Activated T-helper 2 cell treated with anti-CD3 and anti-CD28 coated beads, Interferon-gamma antibody, Interleukin-2, Interleukin-4, amounts not matched to agents 10 μg/mL and 5 μg/mL and 100 μg/mL, durations not matched to agents 14 hours and 24 hours and 36 hours (primary cell): ENCODE measurements at regions not wholly inside any gene's neighbourhood (a gene's known extent, or its start where the extent isn't known, plus 50 kb on each side); places are given as distances from the start of the nearest gene placed in this dataset.

Source experiments
- DNase-seq: peaks from one replicate; pipeline ENCODE4 v3.0.0; 2021; ENCODE audit warnings: low spot score
- H3K27ac Mint-ChIP-seq: one replicate; pipeline ENCODE4 v1.8.0; 2021; ENCODE audit warnings: mixed read lengths
- H3K27me3 Mint-ChIP-seq: one replicate; pipeline ENCODE4 v1.8.0; 2021; ENCODE audit warnings: low read depth, mixed read lengths
- H3K36me3 Mint-ChIP-seq: one replicate; pipeline ENCODE4 v1.8.0; 2021; ENCODE audit warnings: low read depth, mixed read lengths
- H3K4me1 Mint-ChIP-seq: one replicate; pipeline ENCODE4 v1.8.0; 2021; ENCODE audit warnings: low read depth, mixed read lengths
- H3K4me3 Mint-ChIP-seq: one replicate; pipeline ENCODE4 v1.8.0; 2021; ENCODE audit warnings: low read depth, mild to moderate bottlenecking, moderate library complexity, mixed read lengths
- H3K9me3 Mint-ChIP-seq: one replicate; pipeline ENCODE4 v1.8.0; 2021; ENCODE audit warnings: mixed read lengths
- intact Hi-C: fragments of 100-400 bp; cut with micrococcal nuclease; formaldehyde crosslinking; loops from one replicate; pipeline ENCODE4 v1.15.1; 2023

- Mint-ChIP-seq H3K4me3 (no peak overlapping the region), H3K36me3 (no peaks in the 10 kb centered on the region), H3K4me1 (no peaks in the 10 kb centered on the region), H3K27ac (no peak overlapping the region), H3K27me3 (no peaks in the 10 kb centered on the region), H3K9me3 (peaks cover 4% of the 10 kb centered on the region)
- intact Hi-C loops = no loop called here
- no peak for DNase-seq
Measured at GRCh38 chr4:130573742-130574141, 1477.8 kb downstream of the C4orf33 start.

DNA sequence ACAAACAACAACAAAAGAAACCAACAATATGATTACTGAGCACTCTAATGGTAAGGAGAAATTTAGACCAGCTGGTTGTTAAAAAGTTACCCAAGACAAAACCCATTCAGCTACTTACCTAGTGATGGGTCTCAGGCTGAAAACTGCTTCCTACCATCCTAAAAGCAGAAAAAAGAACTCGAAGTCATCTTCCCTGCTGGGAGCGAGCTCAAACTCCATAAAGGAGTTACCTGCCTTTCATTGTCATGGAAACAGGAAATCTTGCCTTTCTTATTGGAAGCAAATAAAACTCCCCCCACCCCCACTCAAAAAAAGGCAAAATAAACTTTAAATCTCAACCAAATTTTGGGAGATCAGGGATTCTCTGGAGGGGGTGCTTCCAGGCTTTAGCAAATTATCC is 1478.3 kb downstream of the C4orf33 start:
- no peaks in the 10 kb centered on the region for H3K4me1 Mint-ChIP-seq
- peaks cover 4% of the 10 kb centered on the region for H3K9me3 Mint-ChIP-seq
- intact Hi-C loops = no loop called here
- DNase-seq = no peak
- H3K36me3 Mint-ChIP-seq = no peaks in the 10 kb centered on the region
- no peak overlapping the region for H3K27ac Mint-ChIP-seq
- no peaks in the 10 kb centered on the region for H3K27me3 Mint-ChIP-seq
- no peak overlapping the region for H3K4me3 Mint-ChIP-seq

GRCh38 chr4:130576218-130576617 is 1480.3 kb downstream of the C4orf33 start:
- no peak overlapping the region for H3K4me3 Mint-ChIP-seq
- no peaks in the 10 kb centered on the region for H3K27me3 Mint-ChIP-seq
- no peak for DNase-seq
- no peaks in the 10 kb centered on the region for H3K36me3 Mint-ChIP-seq
- H3K9me3 Mint-ChIP-seq = peaks cover 9% of the 10 kb centered on the region
- no peaks in the 10 kb centered on the region for H3K4me1 Mint-ChIP-seq
- H3K27ac Mint-ChIP-seq = no peak overlapping the region
- intact Hi-C loops = no loop called here

DNA sequence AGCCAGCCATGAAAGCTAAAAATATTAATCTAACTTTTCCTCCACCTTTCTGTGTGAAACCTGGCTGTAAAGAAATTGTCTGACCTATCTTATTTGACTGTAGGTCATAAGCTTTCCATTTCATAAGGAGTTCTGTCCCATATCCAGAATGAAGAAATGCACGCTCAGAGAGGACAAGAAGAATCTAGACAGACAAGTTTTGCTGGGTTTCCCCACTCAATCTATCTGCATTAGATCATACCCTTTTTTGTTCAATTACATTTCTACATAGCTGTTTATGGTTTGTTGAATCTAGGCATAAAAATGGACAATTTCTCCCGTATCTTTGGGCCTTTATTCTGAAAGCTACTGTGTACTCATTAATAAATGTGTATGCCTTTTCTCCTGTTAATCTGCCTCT is 1495.1 kb downstream of the C4orf33 start:
- H3K36me3 Mint-ChIP-seq = no peaks in the 10 kb centered on the region

GRCh38 chr4:130600706-130601105 is 1504.8 kb downstream of the C4orf33 start:
- H3K4me1 Mint-ChIP-seq = no peaks in the 10 kb centered on the region
- H3K9me3 Mint-ChIP-seq = peaks cover 3% of the 10 kb centered on the region
- DNase-seq = no peak
- no peak overlapping the region for H3K4me3 Mint-ChIP-seq
- intact Hi-C loops = no loop called here
- H3K27ac Mint-ChIP-seq = no peak overlapping the region
- H3K27me3 Mint-ChIP-seq = no peaks in the 10 kb centered on the region
- H3K36me3 Mint-ChIP-seq = no peaks in the 10 kb centered on the region

More for the DNA sequence above, 1495.1 kb downstream of the C4orf33 start:
- Mint-ChIP-seq H3K27ac (no peak overlapping the region), H3K4me3 (no peak overlapping the region), H3K27me3 (no peaks in the 10 kb centered on the region), H3K4me1 (no peaks in the 10 kb centered on the region), H3K9me3 (peaks cover 3% of the 10 kb centered on the region)
- DNase-seq = no peak
- intact Hi-C loops = no loop called here

GRCh38 chr4:130603043-130603442 is 1507.1 kb downstream of the C4orf33 start:
- Mint-ChIP-seq H3K27ac (no peak overlapping the region), H3K9me3 (no peaks in the 10 kb centered on the region), H3K4me3 (no peak overlapping the region), H3K4me1 (no peaks in the 10 kb centered on the region), H3K27me3 (no peaks in the 10 kb centered on the region), H3K36me3 (no peaks in the 10 kb centered on the region)
- DNase-seq = no peak
- intact Hi-C loops = no loop called here

DNA sequence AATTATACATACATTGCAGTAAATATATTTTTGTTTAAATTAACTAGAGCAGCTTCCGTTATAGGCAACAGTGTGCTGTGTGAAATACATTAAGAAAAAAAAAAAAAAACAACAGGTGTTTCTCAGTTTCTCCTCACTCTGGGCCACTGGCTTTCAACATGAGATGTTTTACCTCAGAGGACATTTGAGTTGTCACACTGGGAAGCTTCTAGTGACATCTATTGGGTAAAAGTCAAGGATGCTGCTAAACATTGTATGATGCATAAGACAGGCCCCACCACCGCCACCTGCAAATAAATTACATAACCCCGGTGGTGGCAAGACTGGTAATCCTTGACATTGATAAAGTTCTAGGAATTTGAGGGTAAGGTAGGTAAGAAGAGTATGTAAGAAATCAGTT is 1512.2 kb downstream of the C4orf33 start:
- H3K9me3 Mint-ChIP-seq = no peaks in the 10 kb centered on the region
- H3K4me3 Mint-ChIP-seq = no peak overlapping the region
- intact Hi-C loops = no loop called here
- no peak for DNase-seq
- no peak overlapping the region for H3K27ac Mint-ChIP-seq
- H3K36me3 Mint-ChIP-seq = no peaks in the 10 kb centered on the region
- no peaks in the 10 kb centered on the region for H3K4me1 Mint-ChIP-seq
- H3K27me3 Mint-ChIP-seq = no peaks in the 10 kb centered on the region

GRCh38 chr4:130628531-130628930 is 1532.6 kb downstream of the C4orf33 start:
- no peak overlapping the region for H3K27ac Mint-ChIP-seq
- no peak for DNase-seq
- H3K9me3 Mint-ChIP-seq = peaks cover 4% of the 10 kb centered on the region
- no peaks in the 10 kb centered on the region for H3K36me3 Mint-ChIP-seq
- intact Hi-C loops = no loop called here
- H3K4me1 Mint-ChIP-seq = no peaks in the 10 kb centered on the region
- no peaks in the 10 kb centered on the region for H3K27me3 Mint-ChIP-seq
- no peak overlapping the region for H3K4me3 Mint-ChIP-seq

DNA sequence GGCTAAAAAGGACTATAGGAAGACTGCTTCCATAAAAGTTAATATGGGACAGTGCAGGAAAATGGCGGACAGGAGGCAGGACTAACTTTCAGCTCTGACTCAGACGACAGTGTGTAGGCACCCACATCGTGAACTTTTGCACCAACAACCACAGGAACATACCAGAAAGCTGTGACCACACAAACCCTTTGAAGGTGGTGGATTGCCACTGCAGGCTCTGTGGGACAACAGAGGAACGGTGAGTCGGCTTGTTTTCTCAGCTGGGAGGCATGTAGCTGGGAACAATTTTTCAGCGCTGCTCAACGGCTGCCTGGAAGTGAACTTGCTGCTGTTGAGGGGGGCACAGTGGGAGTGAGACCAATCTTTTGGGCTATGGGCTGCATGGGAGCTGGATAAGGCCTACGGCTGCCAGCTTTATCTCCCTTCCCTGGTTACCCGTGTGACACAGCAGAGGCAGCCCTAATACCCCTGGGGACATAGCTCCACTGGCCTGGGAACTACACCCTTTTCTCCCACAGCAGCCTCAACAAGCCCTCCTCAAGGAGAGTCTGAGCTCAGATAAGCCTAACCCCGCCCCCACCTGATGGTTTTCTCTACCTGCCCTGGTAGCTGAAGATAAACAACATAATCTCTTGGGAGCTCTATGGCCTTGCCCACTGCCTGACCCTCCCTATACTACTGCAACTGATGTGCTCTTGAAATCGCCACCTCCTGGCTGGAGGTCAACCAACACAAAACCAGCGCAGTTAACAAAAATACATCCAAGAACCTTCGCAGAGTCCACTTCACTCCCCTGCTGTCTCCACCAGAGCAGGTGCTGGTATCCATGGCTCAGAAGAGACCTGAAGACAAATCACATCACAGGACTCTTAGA is 1537.0 kb downstream of the C4orf33 start:
- DNase-seq = no peak
- no peak overlapping the region for H3K27ac Mint-ChIP-seq
- no peaks in the 10 kb centered on the region for H3K36me3 Mint-ChIP-seq
- H3K4me3 Mint-ChIP-seq = no peak overlapping the region
- intact Hi-C loops = no loop called here
- no peaks in the 10 kb centered on the region for H3K4me1 Mint-ChIP-seq
- H3K9me3 Mint-ChIP-seq = peaks cover 9% of the 10 kb centered on the region
- no peaks in the 10 kb centered on the region for H3K27me3 Mint-ChIP-seq

DNA sequence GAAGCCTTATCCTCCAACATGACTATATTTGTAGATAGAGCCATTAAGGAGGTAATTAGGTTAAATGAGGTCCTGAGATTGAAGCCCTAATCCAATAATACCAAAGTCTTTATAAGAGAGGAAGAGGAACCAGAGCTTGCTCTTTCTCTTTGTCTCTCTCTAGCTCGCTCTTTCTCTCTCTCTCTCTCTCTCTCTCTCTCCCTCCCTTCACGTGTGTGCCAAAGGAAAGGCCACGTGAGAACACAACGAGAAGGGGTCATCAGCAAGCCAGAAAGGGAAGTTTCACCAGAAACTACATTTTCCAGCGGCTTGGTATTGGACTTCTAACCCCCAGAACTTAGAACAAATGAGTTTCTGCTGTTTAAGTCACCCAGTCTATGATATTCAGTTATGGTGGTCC is 1540.5 kb downstream of the C4orf33 start:
- intact Hi-C loops = no loop called here
- peaks cover 9% of the 10 kb centered on the region for H3K9me3 Mint-ChIP-seq
- H3K27me3 Mint-ChIP-seq = no peaks in the 10 kb centered on the region
- DNase-seq = no peak
- no peaks in the 10 kb centered on the region for H3K36me3 Mint-ChIP-seq
- no peak overlapping the region for H3K27ac Mint-ChIP-seq
- H3K4me3 Mint-ChIP-seq = no peak overlapping the region
- no peaks in the 10 kb centered on the region for H3K4me1 Mint-ChIP-seq

DNA sequence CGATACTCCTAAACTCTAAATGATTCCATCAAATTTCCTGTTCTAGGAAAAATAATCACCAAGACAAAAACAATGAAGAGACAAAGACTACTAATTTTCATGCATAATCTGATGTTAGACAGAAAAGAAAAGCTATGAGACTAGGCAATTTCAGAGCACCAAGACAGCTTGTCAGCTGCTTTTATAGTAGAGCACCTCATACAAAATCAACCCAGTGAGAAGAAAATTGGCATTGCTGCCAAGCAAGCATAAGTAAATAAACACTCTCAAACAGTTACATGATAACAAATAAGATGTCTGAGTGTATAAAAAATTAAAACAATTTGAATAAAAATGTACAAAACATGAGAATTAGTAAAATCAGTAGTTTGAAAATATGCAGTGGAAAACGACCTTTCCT is 1544.6 kb downstream of the C4orf33 start:
- intact Hi-C loops = no loop called here
- DNase-seq = no peak
- H3K4me1 Mint-ChIP-seq = no peaks in the 10 kb centered on the region
- peaks cover 6% of the 10 kb centered on the region for H3K9me3 Mint-ChIP-seq
- H3K27me3 Mint-ChIP-seq = no peaks in the 10 kb centered on the region
- H3K36me3 Mint-ChIP-seq = no peaks in the 10 kb centered on the region
- no peak overlapping the region for H3K27ac Mint-ChIP-seq
- H3K4me3 Mint-ChIP-seq = no peak overlapping the region

GRCh38 chr4:130646886-130647285 is 1550.9 kb downstream of the C4orf33 start:
- Mint-ChIP-seq H3K4me1 (no peaks in the 10 kb centered on the region), H3K27me3 (no peaks in the 10 kb centered on the region), H3K9me3 (peaks cover 17% of the 10 kb centered on the region), H3K27ac (no peak overlapping the region), H3K36me3 (no peaks in the 10 kb centered on the region), H3K4me3 (no peak overlapping the region)
- no peak for DNase-seq
- intact Hi-C loops = no loop called here

DNA sequence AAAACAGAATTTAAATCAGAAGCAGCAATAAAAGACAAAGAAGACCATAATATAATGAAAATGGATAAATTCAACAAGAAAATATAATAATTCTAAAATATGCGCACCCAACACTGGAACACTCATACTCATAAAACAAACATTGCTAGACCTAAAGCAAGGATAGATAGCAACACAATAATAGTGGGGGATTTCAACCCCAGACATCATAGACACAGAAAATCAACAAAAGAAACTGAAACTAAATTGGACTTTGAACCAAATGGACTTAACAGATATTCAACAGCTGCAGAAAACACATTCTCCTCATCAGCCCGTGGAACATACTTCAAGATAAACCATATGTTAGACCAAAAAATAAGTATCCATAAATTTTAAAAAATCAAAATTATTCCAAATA is 1552.6 kb downstream of the C4orf33 start:
- Mint-ChIP-seq H3K9me3 (peaks cover 30% of the 10 kb centered on the region), H3K4me1 (no peaks in the 10 kb centered on the region), H3K27ac (no peak overlapping the region), H3K27me3 (no peaks in the 10 kb centered on the region), H3K4me3 (no peak overlapping the region), H3K36me3 (no peaks in the 10 kb centered on the region)
- DNase-seq = no peak
- intact Hi-C loops = no loop called here
